ENCODE measurements at regions not wholly inside any gene's neighbourhood (a gene's known extent, or its start where the extent isn't known, plus 50 kb on each side); places are given as distances from the start of the nearest gene placed in this dataset.

- no peak for DNase-seq (ENCODE audit: low read depth in 2 of 2)
- TF ChIP-seq CTCF (IDR thresholded peaks at IDR 0.05; ENCODE audit: low read depth, low read length): no peak
- no peak overlapping the region for H3K4me3 ChIP-seq (replicated peaks in 1 of 2; ENCODE audit: low read depth in 2 of 2, low read length in 2 of 2)
These were observed 247.6 kb upstream of the CNKSR2 start for GRCh38 chrX:21126661-21127060.

- no peak overlapping the region for H3K4me3 ChIP-seq (replicated peaks in 1 of 2; ENCODE audit: low read depth in 2 of 2, low read length in 2 of 2)
- no peak for DNase-seq (ENCODE audit: low read depth in 2 of 2)
- TF ChIP-seq CTCF (IDR thresholded peaks at IDR 0.05; ENCODE audit: low read depth, low read length): no peak
These were observed 242.9 kb upstream of the CNKSR2 start for GRCh38 chrX:21131346-21131745.

- no peak for TF ChIP-seq CTCF (IDR thresholded peaks at IDR 0.05; ENCODE audit: low read depth, low read length)
- DNase-seq (ENCODE audit: low read depth in 2 of 2): no peak
- H3K4me3 ChIP-seq (replicated peaks in 1 of 2; ENCODE audit: low read depth in 2 of 2, low read length in 2 of 2): no peak overlapping the region
These were observed 242.4 kb upstream of the CNKSR2 start for GRCh38 chrX:21131786-21132185.

- DNase-seq (ENCODE audit: low read depth in 2 of 2): no peak
- no peak for TF ChIP-seq CTCF (IDR thresholded peaks at IDR 0.05; ENCODE audit: low read depth, low read length)
- H3K4me3 ChIP-seq (replicated peaks in 1 of 2; ENCODE audit: low read depth in 2 of 2, low read length in 2 of 2): no peak overlapping the region
These were observed 241.4 kb upstream of the CNKSR2 start for GRCh38 chrX:21132686-21133393.

GRCh38 chrX:21150208-21150607 lies 224.0 kb upstream of the CNKSR2 start:
- TF ChIP-seq CTCF (IDR thresholded peaks at IDR 0.05; ENCODE audit: low read depth, low read length): no peak
- DNase-seq (ENCODE audit: low read depth in 2 of 2): no peak
- H3K4me3 ChIP-seq (replicated peaks in 1 of 2; ENCODE audit: low read depth in 2 of 2, low read length in 2 of 2): no peak overlapping the region

GRCh38 chrX:21151051-21151450 lies 223.2 kb upstream of the CNKSR2 start:
- TF ChIP-seq CTCF (IDR thresholded peaks at IDR 0.05; ENCODE audit: low read depth, low read length): no peak
- no peak for DNase-seq (ENCODE audit: low read depth in 2 of 2)

GRCh38 chrX:21153033-21153432 lies 221.2 kb upstream of the CNKSR2 start:
- no peak for DNase-seq (ENCODE audit: low read depth in 2 of 2)
- H3K4me3 ChIP-seq (replicated peaks in 1 of 2; ENCODE audit: low read depth in 2 of 2, low read length in 2 of 2): no peak overlapping the region
- no peak for TF ChIP-seq CTCF (IDR thresholded peaks at IDR 0.05; ENCODE audit: low read depth, low read length)

More at GRCh38 chrX:21151051-21151450, 223.2 kb upstream of the CNKSR2 start:
- no peak overlapping the region for H3K4me3 ChIP-seq (replicated peaks in 1 of 2; ENCODE audit: low read depth in 2 of 2, low read length in 2 of 2)
